ENCODE measurements at regions not wholly inside any gene's neighbourhood (a gene's known extent, or its start where the extent isn't known, plus 50 kb on each side); places are given as distances from the start of the nearest gene placed in this dataset.

DNA sequence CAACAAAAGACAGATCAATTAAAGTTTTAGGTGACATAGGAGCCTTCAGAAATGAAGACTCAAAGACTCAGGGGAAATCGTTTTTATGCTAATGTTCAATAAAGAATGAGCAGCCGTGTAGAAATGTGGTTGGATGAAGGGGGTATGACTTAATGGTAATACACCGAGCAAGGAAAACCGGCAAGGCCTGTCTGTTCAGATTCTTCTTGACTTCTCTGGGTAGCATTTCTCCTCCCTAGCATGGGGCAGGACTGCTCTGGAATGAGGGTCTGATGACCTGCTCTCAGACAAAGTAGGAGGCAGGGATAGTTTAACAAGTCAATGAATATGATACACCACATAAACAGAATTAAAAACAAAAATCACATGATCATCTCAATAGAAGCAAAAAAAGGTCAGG, 487.4 kb downstream of the ZNF608 start:
- TF ChIP-seq, protein P1, sequence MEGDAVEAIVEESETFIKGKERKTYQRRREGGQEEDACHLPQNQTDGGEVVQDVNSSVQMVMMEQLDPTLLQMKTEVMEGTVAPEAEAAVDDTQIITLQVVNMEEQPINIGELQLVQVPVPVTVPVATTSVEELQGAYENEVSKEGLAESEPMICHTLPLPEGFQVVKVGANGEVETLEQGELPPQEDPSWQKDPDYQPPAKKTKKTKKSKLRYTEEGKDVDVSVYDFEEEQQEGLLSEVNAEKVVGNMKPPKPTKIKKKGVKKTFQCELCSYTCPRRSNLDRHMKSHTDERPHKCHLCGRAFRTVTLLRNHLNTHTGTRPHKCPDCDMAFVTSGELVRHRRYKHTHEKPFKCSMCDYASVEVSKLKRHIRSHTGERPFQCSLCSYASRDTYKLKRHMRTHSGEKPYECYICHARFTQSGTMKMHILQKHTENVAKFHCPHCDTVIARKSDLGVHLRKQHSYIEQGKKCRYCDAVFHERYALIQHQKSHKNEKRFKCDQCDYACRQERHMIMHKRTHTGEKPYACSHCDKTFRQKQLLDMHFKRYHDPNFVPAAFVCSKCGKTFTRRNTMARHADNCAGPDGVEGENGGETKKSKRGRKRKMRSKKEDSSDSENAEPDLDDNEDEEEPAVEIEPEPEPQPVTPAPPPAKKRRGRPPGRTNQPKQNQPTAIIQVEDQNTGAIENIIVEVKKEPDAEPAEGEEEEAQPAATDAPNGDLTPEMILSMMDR (IDR thresholded peaks at IDR 0.05), result no peak
- TF ChIP-seq POLR2A (IDR thresholded peaks at IDR 0.05), result no peak

Measured in uterus (tissue), 2 donors.